Stimulated activated CD4-positive, alpha-beta T cell treated with anti-CD3 and anti-CD28 coated beads, TNF-alpha, amount 100 ng/mL, for 24 hours (primary cell): ENCODE measurements at regions not wholly inside any gene's neighbourhood (a gene's known extent, or its start where the extent isn't known, plus 50 kb on each side); places are given as distances from the start of the nearest gene placed in this dataset.
"Not testable (repeated sequence)": the region's sequence is repeated elsewhere in the genome, so short reads cannot be mapped to it uniquely, and the experiment has no call there.

Experiments used
- DNase-seq, 3 experiments: peaks; one replicate each; pipeline ENCODE4 v3.0.0-alpha.2; 2020; ENCODE audit warnings: low read depth in 3 of 3

GRCh38 chr5:91243286-91243685 is 139.8 kb downstream of the ARRDC3 start:
- DNase-seq = no peak

- not testable (repeated sequence) for DNase-seq
Observed at GRCh38 chr5:91241460-91241859, 141.7 kb downstream of the ARRDC3 start.

GRCh38 chr5:91240175-91240574 is 142.9 kb downstream of the ARRDC3 start:
- no peak for DNase-seq

GRCh38 chr5:91235271-91235694 is 147.8 kb downstream of the ARRDC3 start:
- DNase-seq = no peak

GRCh38 chr5:91232523-91232922 is 150.6 kb downstream of the ARRDC3 start:
- no peak for DNase-seq

- no peak for DNase-seq
Observed at GRCh38 chr5:91229031-91229727, 153.9 kb downstream of the ARRDC3 start.

- DNase-seq = no peak
Observed at GRCh38 chr5:91228188-91228587, 154.9 kb downstream of the ARRDC3 start.

GRCh38 chr5:91225848-91226686 is 157.1 kb downstream of the ARRDC3 start:
- peak; percentile 22 to 42 (median 42) for DNase-seq

- DNase-seq = no peak
Observed at GRCh38 chr5:91224969-91225368, 158.1 kb downstream of the ARRDC3 start.

- DNase-seq = no peak
Observed at GRCh38 chr5:91224456-91224855, 158.7 kb downstream of the ARRDC3 start.

- no peak for DNase-seq
Observed at GRCh38 chr5:91223886-91224285, 159.2 kb downstream of the ARRDC3 start.

GRCh38 chr5:91222482-91222881 is 160.6 kb downstream of the ARRDC3 start:
- no peak for DNase-seq

- DNase-seq = no peak
Observed at GRCh38 chr5:91221917-91222316, 161.2 kb downstream of the ARRDC3 start.

- peak in 2 of 3 experiments; percentile 3 to 31 for DNase-seq
Observed at GRCh38 chr5:91219803-91220371, 163.2 kb downstream of the ARRDC3 start.

GRCh38 chr5:91219091-91219802 is 163.9 kb downstream of the ARRDC3 start:
- DNase-seq = no peak

- no peak for DNase-seq
Observed at GRCh38 chr5:91217859-91218258, 165.3 kb downstream of the ARRDC3 start.

GRCh38 chr5:91214571-91214970 is 168.5 kb downstream of the ARRDC3 start:
- no peak for DNase-seq
